A549 (cell line): ENCODE measurements at regions not wholly inside any gene's neighbourhood (a gene's known extent, or its start where the extent isn't known, plus 50 kb on each side); places are given as distances from the start of the nearest gene placed in this dataset.

Experiments used
- BCL3 ChIP-seq: fragments of >200 bp; sonication (Bioruptor Twin); formaldehyde crosslinking; IDR thresholded peaks from 3 replicates; pipeline ENCODE4 v1.6.1; 2016
- FOSL2 ChIP-seq, 2 experiments: fragments of 450-650 bp in 1 of 2; fragments of >200 bp in 1 of 2; sonication (Bioruptor Twin) in 1 of 2; formaldehyde crosslinking; IDR thresholded peaks; 2 replicates each; pipeline versions ENCODE4 v1.5.0 to v1.6.1; 2016 to 2020; ENCODE audit warnings: mild to moderate bottlenecking in 1 of 2, moderate library complexity in 1 of 2
- MAFK ChIP-seq: fragments of 450-650 bp; IDR thresholded peaks from 2 replicates; pipeline ENCODE4 v1.6.1; 2014; ENCODE audit not compliant: partially characterized antibody
- MAX ChIP-seq: IDR thresholded peaks from 2 replicates; pipeline ENCODE4 v1.6.1; 2012
- PBX3 ChIP-seq: IDR thresholded peaks from 2 replicates; pipeline ENCODE4 v1.6.1; 2012
- POLR2A ChIP-seq: IDR thresholded peaks from 2 replicates; pipeline ENCODE4 v1.6.1; 2012; ENCODE audit warnings: mild to moderate bottlenecking, low read length
- SMC3 ChIP-seq: fragments of >200 bp; sonication (Bioruptor Twin); formaldehyde crosslinking; IDR thresholded peaks from 3 replicates; pipeline ENCODE4 v1.6.1; 2018; ENCODE audit warnings: inconsistent platforms
- TP53 ChIP-seq: fragments of 250-450 bp; sonication (Bioruptor Pico); IDR thresholded peaks from 2 replicates; pipeline ENCODE4 v1.5.0; 2021; ENCODE audit warnings: mild to moderate bottlenecking, moderate library complexity
- TF ChIP-seq, protein P1 (sequence below): fragments of >200 bp; sonication (Bioruptor Twin); formaldehyde crosslinking; IDR thresholded peaks from 3 replicates; pipeline ENCODE4 v1.5.1; 2016

- TF ChIP-seq MAX (no peak), SMC3 (no peak), POLR2A (no peak), TP53 (no peak), FOSL2 (IDR thresholded peaks at IDR 0.05) (no peak), FOSL2 (CRISPR knock-in tag; IDR thresholded peaks at IDR 0.05) (no peak), BCL3 (no peak), PBX3 (no peak), MAFK (no peak)
- TF ChIP-seq, protein P1, sequence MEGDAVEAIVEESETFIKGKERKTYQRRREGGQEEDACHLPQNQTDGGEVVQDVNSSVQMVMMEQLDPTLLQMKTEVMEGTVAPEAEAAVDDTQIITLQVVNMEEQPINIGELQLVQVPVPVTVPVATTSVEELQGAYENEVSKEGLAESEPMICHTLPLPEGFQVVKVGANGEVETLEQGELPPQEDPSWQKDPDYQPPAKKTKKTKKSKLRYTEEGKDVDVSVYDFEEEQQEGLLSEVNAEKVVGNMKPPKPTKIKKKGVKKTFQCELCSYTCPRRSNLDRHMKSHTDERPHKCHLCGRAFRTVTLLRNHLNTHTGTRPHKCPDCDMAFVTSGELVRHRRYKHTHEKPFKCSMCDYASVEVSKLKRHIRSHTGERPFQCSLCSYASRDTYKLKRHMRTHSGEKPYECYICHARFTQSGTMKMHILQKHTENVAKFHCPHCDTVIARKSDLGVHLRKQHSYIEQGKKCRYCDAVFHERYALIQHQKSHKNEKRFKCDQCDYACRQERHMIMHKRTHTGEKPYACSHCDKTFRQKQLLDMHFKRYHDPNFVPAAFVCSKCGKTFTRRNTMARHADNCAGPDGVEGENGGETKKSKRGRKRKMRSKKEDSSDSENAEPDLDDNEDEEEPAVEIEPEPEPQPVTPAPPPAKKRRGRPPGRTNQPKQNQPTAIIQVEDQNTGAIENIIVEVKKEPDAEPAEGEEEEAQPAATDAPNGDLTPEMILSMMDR = no peak
These were observed 59.0 kb upstream of the SHANK2 start for GRCh38 chr11:71311176-71311925.
